Stomach smooth muscle (tissue), 2 donors: ENCODE measurements at regions not wholly inside any gene's neighbourhood (a gene's known extent, or its start where the extent isn't known, plus 50 kb on each side); places are given as distances from the start of the nearest gene placed in this dataset.
A peak's percentile ranks its signal among the peaks of the same experiment; 100 is the strongest.
"Not testable (repeated sequence)": the region's sequence is repeated elsewhere in the genome, so short reads cannot be mapped to it uniquely, and the experiment has no call there.

Experiments
- H3K27ac ChIP-seq: one replicate; pipeline ENCODE4 v1.7.0; 2013; ENCODE audit warnings: mild to moderate bottlenecking, low read length, inconsistent platforms
- H3K27me3 ChIP-seq, 2 donors: one replicate each; pipeline ENCODE4 v1.7.0; 2013; ENCODE audit warnings: low read length in 2 of 2; ENCODE audit not compliant: insufficient read depth in 2 of 2, control insufficient read depth in 1 of 2
- H3K36me3 ChIP-seq, 2 donors: one replicate each; pipeline ENCODE4 v1.7.0; 2013; ENCODE audit warnings: low read length in 2 of 2; ENCODE audit not compliant: control insufficient read depth in 2 of 2, insufficient read depth in 2 of 2
- H3K4me1 ChIP-seq: one replicate; pipeline ENCODE4 v1.7.0; 2013; ENCODE audit warnings: low read length; ENCODE audit not compliant: control insufficient read depth, insufficient read depth
- H3K4me3 ChIP-seq, 2 donors: one replicate each; pipeline ENCODE4 v1.7.0; 2013; ENCODE audit warnings: low read length in 2 of 2
- H3K9ac ChIP-seq, 2 donors: one replicate each; pipeline ENCODE4 v1.7.0; 2013; ENCODE audit warnings: low read length in 2 of 2, mild to moderate bottlenecking in 1 of 2
- H3K9me3 ChIP-seq, 2 donors: one replicate each; pipeline ENCODE4 v1.7.0; 2013; ENCODE audit warnings: low read length in 2 of 2; ENCODE audit not compliant: control insufficient read depth in 2 of 2
- donor health status: healthy.
- donor health status: Pancreatic carcinoma.

- Histone ChIP-seq H3K4me1 (peaks cover 5% of the 10 kb centered on the region), H3K9ac (no peak overlapping the region), H3K27ac (no peak overlapping the region), H3K36me3 (no peaks in the 10 kb centered on the region), H3K27me3 (peaks cover 0 to 2% of the 10 kb centered on the region in 2 donors), H3K9me3 (no peaks in the 10 kb centered on the region), H3K4me3 (no peak overlapping the region)
Observed at GRCh38 chr9:87371795-87372355, 125.8 kb upstream of the DAPK1 start.

GRCh38 chr9:87372356-87372851, 125.3 kb upstream of the DAPK1 start:
- H3K27me3 ChIP-seq, result peaks cover 0 to 2% of the 10 kb centered on the region in 2 donors
- H3K9ac ChIP-seq, result no peak overlapping the region
- H3K4me1 ChIP-seq, result peaks cover 5% of the 10 kb centered on the region
- H3K4me3 ChIP-seq, result no peak overlapping the region
- no peaks in the 10 kb centered on the region for H3K36me3 ChIP-seq
- no peak overlapping the region for H3K27ac ChIP-seq
- H3K9me3 ChIP-seq, result no peaks in the 10 kb centered on the region

- not testable (repeated sequence) for H3K4me3 ChIP-seq, H3K27ac ChIP-seq, H3K9ac ChIP-seq, H3K27me3 ChIP-seq, H3K36me3 ChIP-seq, H3K4me1 ChIP-seq, H3K9me3 ChIP-seq
Observed at GRCh38 chr9:87374023-87374919, 123.4 kb upstream of the DAPK1 start.

GRCh38 chr9:87375397-87376073, 122.1 kb upstream of the DAPK1 start:
- Histone ChIP-seq H3K9me3 (no peaks in the 10 kb centered on the region), H3K27me3 (peaks cover 0 to 2% of the 10 kb centered on the region in 2 donors), H3K4me1 (peaks cover under 1% of the 10 kb centered on the region), H3K4me3 (no peak overlapping the region), H3K36me3 (no peaks in the 10 kb centered on the region), H3K9ac (no peak overlapping the region), H3K27ac (no peak overlapping the region)

- H3K36me3 ChIP-seq, result no peaks in the 10 kb centered on the region
- peaks cover 6% of the 10 kb centered on the region for H3K4me1 ChIP-seq
- H3K9ac ChIP-seq, result no peak overlapping the region
Observed at GRCh38 chr9:87378676-87379075, 119.0 kb upstream of the DAPK1 start.

GRCh38 chr9:87379300-87379699, 118.4 kb upstream of the DAPK1 start:
- no peaks in the 10 kb centered on the region for H3K9me3 ChIP-seq
- H3K4me1 ChIP-seq, result peaks cover 6% of the 10 kb centered on the region
- no peak overlapping the region for H3K4me3 ChIP-seq
- no peaks in the 10 kb centered on the region for H3K36me3 ChIP-seq
- no peak overlapping the region for H3K27ac ChIP-seq
- H3K27me3 ChIP-seq, result no peaks in the 10 kb centered on the region
- no peak overlapping the region for H3K9ac ChIP-seq

More at GRCh38 chr9:87378676-87379075, 119.0 kb upstream of the DAPK1 start:
- Histone ChIP-seq H3K9me3 (no peaks in the 10 kb centered on the region), H3K4me3 (no peak overlapping the region), H3K27ac (no peak overlapping the region), H3K27me3 (no peaks in the 10 kb centered on the region)

- Histone ChIP-seq H3K4me1 (peaks cover 6% of the 10 kb centered on the region), H3K4me3 (no peak overlapping the region), H3K27me3 (no peaks in the 10 kb centered on the region), H3K9ac (no peak overlapping the region), H3K36me3 (no peaks in the 10 kb centered on the region), H3K9me3 (no peaks in the 10 kb centered on the region), H3K27ac (no peak overlapping the region)
Observed at GRCh38 chr9:87381050-87381711, 116.5 kb upstream of the DAPK1 start.

- Histone ChIP-seq H3K27ac (peak overlapping the region; percentile 18), H3K4me3 (no peak overlapping the region), H3K4me1 (peaks cover 6% of the 10 kb centered on the region), H3K9me3 (no peaks in the 10 kb centered on the region), H3K27me3 (no peaks in the 10 kb centered on the region), H3K9ac (no peak overlapping the region), H3K36me3 (no peaks in the 10 kb centered on the region)
Observed at GRCh38 chr9:87381746-87382145, 115.9 kb upstream of the DAPK1 start.

GRCh38 chr9:87382900-87383299, 114.8 kb upstream of the DAPK1 start:
- peaks cover 6% of the 10 kb centered on the region for H3K4me1 ChIP-seq
- no peak overlapping the region for H3K9ac ChIP-seq
- H3K9me3 ChIP-seq, result no peaks in the 10 kb centered on the region
- no peaks in the 10 kb centered on the region for H3K27me3 ChIP-seq
- H3K4me3 ChIP-seq, result no peak overlapping the region
- H3K36me3 ChIP-seq, result no peaks in the 10 kb centered on the region
- H3K27ac ChIP-seq, result no peak overlapping the region

- Histone ChIP-seq H3K27me3 (no peaks in the 10 kb centered on the region), H3K9me3 (no peaks in the 10 kb centered on the region), H3K4me3 (no peak overlapping the region), H3K27ac (no peak overlapping the region), H3K4me1 (peaks cover 6% of the 10 kb centered on the region), H3K36me3 (no peaks in the 10 kb centered on the region), H3K9ac (no peak overlapping the region)
Observed at GRCh38 chr9:87383344-87384150, 114.1 kb upstream of the DAPK1 start.
